ENCODE measurements at regions not wholly inside any gene's neighbourhood (a gene's known extent, or its start where the extent isn't known, plus 50 kb on each side); places are given as distances from the start of the nearest gene placed in this dataset.
"Not testable (repeated sequence)": the region's sequence is repeated elsewhere in the genome, so short reads cannot be mapped to it uniquely, and the experiment has no call there.

GRCh38 chr16:62751218-62751617, 715.0 kb upstream of the CDH8 start:
- no peak for DNase-seq (ENCODE audit: low read depth)

GRCh38 chr16:62741692-62742091, 705.5 kb upstream of the CDH8 start:
- DNase-seq (ENCODE audit: low read depth), result no peak

- no peak for DNase-seq (ENCODE audit: low read depth)
Observed at GRCh38 chr16:62738666-62739460, 702.6 kb upstream of the CDH8 start.

- no peak for DNase-seq (ENCODE audit: low read depth)
Observed at GRCh38 chr16:62732092-62732491, 695.9 kb upstream of the CDH8 start.

- not testable (repeated sequence) for DNase-seq (ENCODE audit: low read depth)
Observed at GRCh38 chr16:62724670-62725269, 688.5 kb upstream of the CDH8 start.

- DNase-seq (ENCODE audit: low read depth), result no peak
Observed at GRCh38 chr16:62720651-62721050, 684.4 kb upstream of the CDH8 start.

- DNase-seq (ENCODE audit: low read depth), result no peak
Observed at GRCh38 chr16:62717026-62717425, 680.8 kb upstream of the CDH8 start.

DNA sequence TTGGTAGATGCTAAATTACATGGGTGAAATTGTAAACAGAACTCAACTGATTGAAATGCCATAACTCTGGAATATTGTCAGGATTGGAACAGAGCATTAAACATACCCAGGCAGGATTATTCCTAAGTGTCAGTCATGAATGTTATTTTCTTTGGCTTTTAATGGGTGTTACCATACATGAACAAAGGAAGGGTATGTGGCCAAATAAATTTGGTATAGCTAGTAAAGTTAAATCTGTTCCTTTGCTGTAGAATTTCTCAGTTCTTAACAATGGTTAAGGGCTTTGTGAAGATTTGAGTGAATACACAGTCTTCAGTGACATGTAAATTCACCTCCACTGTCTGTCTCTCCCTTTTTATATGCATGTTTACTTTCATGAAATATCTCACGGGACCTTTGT, 679.5 kb upstream of the CDH8 start:
- no peak for DNase-seq (ENCODE audit: low read depth)

GRCh38 chr16:62712566-62712965, 676.3 kb upstream of the CDH8 start:
- no peak for DNase-seq (ENCODE audit: low read depth)

DNA sequence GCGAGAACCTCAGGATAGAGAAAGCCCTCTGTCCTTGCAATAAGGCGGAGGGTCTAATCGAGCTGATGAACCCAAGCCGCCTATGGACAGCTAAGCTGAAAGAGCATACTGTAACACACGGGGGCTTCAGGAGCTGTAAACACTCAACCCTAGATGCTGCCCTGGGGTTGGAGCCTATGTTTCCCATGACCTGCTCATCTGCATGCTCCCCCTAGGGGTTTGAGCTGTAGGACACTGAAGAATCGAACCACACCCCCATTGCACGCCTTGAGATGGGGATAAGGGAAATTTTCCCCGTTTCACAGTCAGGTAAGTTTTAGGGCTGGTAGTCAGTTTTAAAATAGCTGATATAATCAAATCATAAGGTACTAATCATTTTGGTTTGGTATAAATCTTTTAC, 675.6 kb upstream of the CDH8 start:
- DNase-seq (ENCODE audit: low read depth), result no peak

- DNase-seq (ENCODE audit: low read depth), result no peak
Observed at GRCh38 chr16:62709794-62710193, 673.6 kb upstream of the CDH8 start.

- no peak for DNase-seq (ENCODE audit: low read depth)
Observed at GRCh38 chr16:62701426-62701825, 665.2 kb upstream of the CDH8 start.

DNA sequence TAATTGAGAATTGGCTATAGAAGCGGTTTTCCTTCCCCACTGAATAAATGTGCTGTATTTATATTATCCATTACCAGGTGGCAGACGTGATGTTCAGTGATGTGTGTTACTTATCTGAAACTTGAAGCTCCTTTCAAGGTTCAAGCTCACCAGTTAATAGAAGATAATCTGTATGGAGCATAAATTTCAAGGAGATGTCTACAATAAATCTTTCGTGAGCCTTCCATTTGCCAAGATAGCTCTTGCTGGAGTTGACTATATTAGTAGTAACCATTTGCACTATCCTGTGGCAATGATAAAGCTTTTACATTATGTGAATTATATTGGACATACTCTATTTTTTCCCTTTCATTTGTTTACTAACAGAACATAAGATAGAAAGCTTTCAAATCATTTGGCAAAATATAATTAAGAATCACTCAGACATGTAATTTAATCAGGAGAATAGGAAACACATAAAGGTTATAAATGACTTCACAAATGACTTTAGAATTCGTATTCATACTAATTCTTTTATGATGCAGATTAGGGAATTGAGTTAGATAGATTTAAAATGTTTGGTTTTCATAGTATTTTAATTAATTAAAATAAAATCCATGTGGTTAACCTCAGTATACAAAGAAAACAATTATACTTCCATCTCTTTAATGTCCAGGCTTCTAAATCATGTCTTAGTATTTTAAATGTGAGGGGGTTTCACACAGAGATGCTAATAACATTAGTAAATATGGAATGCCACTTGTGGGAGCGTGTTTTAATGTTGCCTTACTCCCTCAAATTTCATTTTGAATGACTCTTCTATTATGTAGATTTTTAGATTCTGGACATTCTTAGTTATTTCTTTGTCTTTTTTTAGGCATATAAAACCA, 664.4 kb upstream of the CDH8 start:
- DNase-seq (ENCODE audit: low read depth), result no peak

GRCh38 chr16:62692685-62693084, 656.4 kb upstream of the CDH8 start:
- no peak for DNase-seq (ENCODE audit: low read depth)

GRCh38 chr16:62681819-62682218, 645.6 kb upstream of the CDH8 start:
- DNase-seq (ENCODE audit: low read depth), result no peak

DNA sequence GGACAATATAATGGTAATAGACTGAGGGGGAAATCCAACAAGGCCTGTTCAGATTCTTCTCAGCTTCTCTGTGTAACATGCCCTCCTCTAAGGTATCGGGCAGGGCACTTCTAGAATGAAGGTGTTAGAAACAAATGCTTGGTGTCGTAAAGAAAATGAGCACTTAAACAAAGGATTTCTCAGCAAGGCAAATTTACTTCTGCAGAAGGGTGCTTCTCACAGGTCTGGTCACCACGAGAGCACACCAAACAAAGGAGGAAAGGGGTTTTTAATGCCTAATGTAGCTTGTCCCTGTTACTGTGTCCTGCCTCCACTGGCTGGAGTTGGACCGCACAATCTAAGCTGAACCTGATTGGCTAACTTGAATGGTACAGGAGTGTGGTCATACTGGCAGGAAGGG, 642.6 kb upstream of the CDH8 start:
- DNase-seq (ENCODE audit: low read depth), result no peak

DNA sequence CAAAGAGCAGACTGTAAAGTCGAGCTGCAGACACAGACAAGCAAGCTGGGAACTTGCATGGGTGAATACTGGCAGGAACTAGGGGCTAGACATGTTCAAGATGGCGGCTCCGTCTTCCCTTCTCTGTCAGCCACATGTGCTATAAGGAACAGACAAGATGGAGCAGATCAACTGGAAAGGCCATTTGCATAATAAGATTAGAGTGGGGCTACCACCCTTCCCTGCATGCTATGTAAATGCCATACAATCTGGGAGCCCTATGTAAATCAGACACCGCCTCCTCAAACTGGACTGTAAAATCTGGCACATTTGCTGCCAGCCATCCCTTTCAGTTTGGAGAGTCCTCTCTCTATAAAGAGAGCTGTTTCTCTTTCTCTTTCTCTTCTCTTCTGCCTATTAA, 640.1 kb upstream of the CDH8 start:
- DNase-seq (ENCODE audit: low read depth), result no peak

DNA sequence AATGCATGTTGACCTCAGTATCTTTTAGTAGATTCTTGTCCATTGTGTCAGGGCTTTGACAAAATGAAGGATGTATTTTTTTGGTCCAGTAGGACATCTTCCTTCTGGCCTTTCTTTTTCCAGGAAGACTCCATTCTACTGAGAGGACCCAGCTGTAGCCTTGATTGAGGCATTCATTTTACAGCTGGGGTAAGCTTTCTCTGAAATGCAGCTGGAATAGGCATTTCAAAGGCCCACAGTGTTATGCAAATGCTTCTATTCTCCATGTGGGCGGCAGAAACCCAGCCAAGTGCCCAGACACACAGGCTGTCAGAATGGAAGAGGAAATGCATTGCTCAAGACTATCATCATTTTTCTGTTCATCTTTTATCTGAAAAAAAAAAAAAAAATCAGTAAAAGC, 629.0 kb upstream of the CDH8 start:
- DNase-seq (ENCODE audit: low read depth), result no peak

DNA sequence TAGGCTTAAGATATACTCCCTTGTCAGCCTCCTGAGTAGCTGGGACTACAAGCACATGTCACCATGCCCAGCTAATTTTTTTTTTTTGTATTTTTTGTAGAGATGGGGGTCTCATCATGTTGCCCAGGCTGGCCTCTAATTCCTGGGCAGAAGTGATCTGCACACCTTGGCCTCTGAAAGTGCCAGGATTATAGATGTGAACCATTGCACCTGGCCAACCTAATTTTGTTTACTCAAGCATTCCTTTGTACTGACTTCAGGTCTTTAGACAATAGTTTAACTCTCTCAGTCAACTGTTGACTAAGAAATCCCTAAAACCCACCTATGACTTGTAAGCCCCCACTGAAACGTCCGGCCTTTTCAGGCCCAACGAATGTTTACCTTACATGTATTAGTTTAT, 628.3 kb upstream of the CDH8 start:
- DNase-seq (ENCODE audit: low read depth), result no peak

DNA sequence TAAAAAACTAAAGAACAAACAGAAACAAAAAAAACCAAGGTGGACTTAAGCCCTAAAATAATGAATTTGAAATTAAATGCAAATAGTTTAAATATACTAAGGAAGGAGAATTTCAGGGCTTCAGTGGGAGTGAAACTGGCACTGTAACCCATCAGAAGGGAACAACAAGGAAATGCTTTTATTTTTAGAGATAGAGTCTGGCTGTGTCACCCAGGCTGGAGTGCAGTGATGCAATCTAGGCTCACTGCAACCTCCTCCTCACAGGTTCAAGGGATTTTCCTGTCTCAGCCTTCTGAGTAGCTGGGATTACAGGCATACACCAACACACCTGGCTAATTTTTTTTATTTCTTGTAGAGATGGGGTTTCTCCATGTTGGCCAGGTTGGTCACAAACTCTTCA, 625.2 kb upstream of the CDH8 start:
- no peak for DNase-seq (ENCODE audit: low read depth)

DNA sequence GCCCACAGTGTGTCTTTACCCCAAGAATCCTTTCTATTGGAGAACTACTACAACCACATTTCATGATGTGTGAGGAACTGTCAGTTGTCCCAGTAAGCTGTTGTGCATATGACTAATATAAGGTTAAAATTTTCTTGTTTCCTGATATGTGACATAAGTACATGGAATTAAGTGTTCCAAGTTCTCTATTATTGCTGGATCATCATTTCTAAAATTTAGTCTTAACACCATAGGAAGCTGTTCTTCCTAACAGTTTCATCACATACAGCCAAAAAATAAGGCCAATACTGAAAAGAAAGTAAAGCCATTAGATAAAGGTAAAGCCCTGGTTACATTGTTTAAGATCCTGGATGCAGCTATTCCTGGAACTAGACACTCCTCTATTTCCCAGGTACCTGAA, 620.9 kb upstream of the CDH8 start:
- DNase-seq (ENCODE audit: low read depth), result no peak

- no peak for DNase-seq (ENCODE audit: low read depth)
Observed at GRCh38 chr16:62652441-62653120, 616.3 kb upstream of the CDH8 start.

All from GM04503 (cell line).